ENCODE measurements at regions not wholly inside any gene's neighbourhood (a gene's known extent, or its start where the extent isn't known, plus 50 kb on each side); places are given as distances from the start of the nearest gene placed in this dataset.
"Not testable (repeated sequence)": the region's sequence is repeated elsewhere in the genome, so short reads cannot be mapped to it uniquely, and the experiment has no call there.

GRCh38 chr15:22239806-22240180, 159.5 kb downstream of the OR4M2 start:
- no peaks in the 10 kb centered on the region for H3K9me3 ChIP-seq
- TF ChIP-seq POLR2A (IDR thresholded peaks at IDR 0.05) (no peak), CTCF (IDR thresholded peaks at IDR 0.05) (no peak)
- no peak overlapping the region for H3K27ac ChIP-seq
- intact Hi-C loops (cut with DNase I), result no loop called here
- H3K36me3 ChIP-seq, result no peaks in the 10 kb centered on the region
- peak in 1 of 4 donors; percentile 3 for ATAC-seq
- WGBS (ENCODE audit: insufficient coverage, low coverage, low lambda C conversion rate, missing lambda C conversion rate), result 53% methylated on average over 3 of the region's 3 CpGs
- no peaks in the 10 kb centered on the region for H3K4me1 ChIP-seq
- H3K27me3 ChIP-seq, result no peaks in the 10 kb centered on the region
- H3K4me3 ChIP-seq, result no peak overlapping the region
- DNase-seq, result no peak

GRCh38 chr15:22240403-22240802, 160.1 kb downstream of the OR4M2 start:
- no peak for ATAC-seq
- Histone ChIP-seq H3K4me1 (no peaks in the 10 kb centered on the region), H3K9me3 (no peaks in the 10 kb centered on the region), H3K4me3 (no peak overlapping the region), H3K36me3 (no peaks in the 10 kb centered on the region), H3K27me3 (no peaks in the 10 kb centered on the region), H3K27ac (no peak overlapping the region)
- DNase-seq, result no peak
- TF ChIP-seq CTCF (IDR thresholded peaks at IDR 0.05), result no peak
- intact Hi-C loops (cut with DNase I), result no loop called here
- WGBS (ENCODE audit: insufficient coverage, low coverage, low lambda C conversion rate, missing lambda C conversion rate), result 84% methylated on average over 8 of the region's 8 CpGs

GRCh38 chr15:22240986-22241385, 160.7 kb downstream of the OR4M2 start:
- intact Hi-C loops (cut with DNase I), result no loop called here
- ATAC-seq (no peak), DNase-seq (no peak)
- H3K27me3 ChIP-seq, result no peaks in the 10 kb centered on the region
- no peak overlapping the region for H3K27ac ChIP-seq
- H3K4me3 ChIP-seq, result no peak overlapping the region
- no peak for TF ChIP-seq POLR2A (IDR thresholded peaks at IDR 0.05)
- TF ChIP-seq CTCF (IDR thresholded peaks at IDR 0.05), result no peak
- no peaks in the 10 kb centered on the region for H3K9me3 ChIP-seq
- H3K4me1 ChIP-seq, result no peaks in the 10 kb centered on the region
- H3K36me3 ChIP-seq, result no peaks in the 10 kb centered on the region
- 77% methylated on average over 2 of the region's 7 CpGs for WGBS (ENCODE audit: insufficient coverage, low coverage, low lambda C conversion rate, missing lambda C conversion rate)

GRCh38 chr15:22241451-22241850, 161.1 kb downstream of the OR4M2 start:
- 80% methylated on average over 2 of the region's 8 CpGs for WGBS (ENCODE audit: insufficient coverage, low coverage, low lambda C conversion rate, missing lambda C conversion rate)
- TF ChIP-seq CTCF (IDR thresholded peaks at IDR 0.05) (no peak), POLR2A (IDR thresholded peaks at IDR 0.05) (no peak)
- Histone ChIP-seq H3K27ac (no peak overlapping the region), H3K9me3 (no peaks in the 10 kb centered on the region), H3K4me3 (no peak overlapping the region), H3K4me1 (no peaks in the 10 kb centered on the region), H3K27me3 (no peaks in the 10 kb centered on the region), H3K36me3 (no peaks in the 10 kb centered on the region)
- peak in 1 of 4 donors; percentile 9 for ATAC-seq
- intact Hi-C loops (cut with DNase I), result no loop called here
- no peak for DNase-seq

GRCh38 chr15:22242311-22242710, 162.0 kb downstream of the OR4M2 start:
- 53% methylated on average over 4 of the region's 9 CpGs for WGBS (ENCODE audit: insufficient coverage, low coverage, low lambda C conversion rate, missing lambda C conversion rate)

More at GRCh38 chr15:22242311-22242710, 162.0 kb downstream of the OR4M2 start:
- H3K9me3 ChIP-seq; H3K36me3 ChIP-seq; H3K27me3 ChIP-seq; DNase-seq; H3K4me3 ChIP-seq; ATAC-seq; intact Hi-C loops (cut with DNase I); H3K4me1 ChIP-seq; H3K27ac ChIP-seq: not testable (repeated sequence)

Measured in right lobe of liver (tissue), 6 donors.